HEK293T (cell line): ENCODE measurements at regions not wholly inside any gene's neighbourhood (a gene's known extent, or its start where the extent isn't known, plus 50 kb on each side); places are given as distances from the start of the nearest gene placed in this dataset.

Experiments
- CTCF ChIA-PET: fragments of 350-600 bp; formaldehyde crosslinking; extraction: SDS; loops from one replicate; lab custom pipeline; 2021; ENCODE audit warnings: antibody characterized with exemption, inconsistent platforms; lab: Yijun Ruan, JAX
- POLR2A ChIA-PET: fragments of 350-600 bp; formaldehyde crosslinking; extraction: SDS; loops from one replicate; lab custom pipeline; 2020; ENCODE audit warnings: antibody characterized with exemption, inconsistent platforms; lab: Yijun Ruan, JAX
- DNase-seq: peaks from one replicate; pipeline ENCODE4 v3.0.0; 2012; ENCODE audit warnings: mixed read lengths; ENCODE audit errors: extremely low spot score
- ARNT ChIP-seq: fragments of 450-650 bp; IDR thresholded peaks from 2 replicates; pipeline ENCODE4 v1.6.1; 2017; ENCODE audit warnings: mild to moderate bottlenecking
- BHLHE40 ChIP-seq: fragments of 450-650 bp; IDR thresholded peaks from 2 replicates; pipeline ENCODE4 v1.6.1; 2016; ENCODE audit warnings: mild to moderate bottlenecking, moderate library complexity, borderline replicate concordance
- CTBP1 ChIP-seq: fragments of 450-650 bp; IDR thresholded peaks from 2 replicates; pipeline ENCODE4 v1.6.1; 2016; ENCODE audit warnings: borderline replicate concordance
- ELF4 ChIP-seq: fragments of 450-650 bp; IDR thresholded peaks from 2 replicates; pipeline ENCODE4 v1.6.1; 2017; ENCODE audit warnings: antibody characterized with exemption
- FOXA1 ChIP-seq: fragments of 450-650 bp; IDR thresholded peaks from 2 replicates; pipeline ENCODE4 v1.6.1; 2016; ENCODE audit warnings: mild to moderate bottlenecking
- FOXK2 ChIP-seq: fragments of 450-650 bp; IDR thresholded peaks from 2 replicates; pipeline ENCODE4 v1.6.1; 2016; ENCODE audit warnings: mild to moderate bottlenecking
- FOXM1 ChIP-seq: fragments of 450-650 bp; IDR thresholded peaks from 2 replicates; pipeline ENCODE4 v1.6.1; 2017; ENCODE audit warnings: mild to moderate bottlenecking, borderline replicate concordance
- HDGF ChIP-seq: fragments of 450-650 bp; IDR thresholded peaks from 2 replicates; pipeline ENCODE4 v1.6.1; 2017; ENCODE audit warnings: antibody characterized with exemption, borderline replicate concordance
- L3MBTL2 ChIP-seq: fragments of 450-650 bp; conservative IDR thresholded peaks from 2 replicates; pipeline ENCODE4 v1.6.1; 2016; ENCODE audit warnings: mild to moderate bottlenecking
- LEF1 ChIP-seq: fragments of 450-650 bp; IDR thresholded peaks from 2 replicates; pipeline ENCODE4 v1.6.1; 2017; ENCODE audit warnings: mild to moderate bottlenecking, borderline replicate concordance
- NFRKB ChIP-seq: fragments of 450-650 bp; IDR thresholded peaks from 2 replicates; pipeline ENCODE4 v1.6.1; 2016; ENCODE audit warnings: mild to moderate bottlenecking, moderate library complexity
- SP1 ChIP-seq: fragments of 450-650 bp; IDR thresholded peaks from 2 replicates; pipeline ENCODE4 v1.6.1; 2017
- SUZ12 ChIP-seq: fragments of 450-650 bp; IDR thresholded peaks from 2 replicates; pipeline ENCODE4 v1.6.1; 2016; ENCODE audit warnings: mild to moderate bottlenecking
- TARDBP ChIP-seq: fragments of 450-650 bp; IDR thresholded peaks from 2 replicates; pipeline ENCODE4 v1.6.1; 2016
- ZNF384 ChIP-seq: fragments of 450-650 bp; IDR thresholded peaks from 2 replicates; pipeline ENCODE4 v1.6.1; 2016
- TF ChIP-seq, protein P1 (sequence below): fragments of 450-650 bp; IDR thresholded peaks from 2 replicates; pipeline ENCODE4 v1.6.1; 2016

DNA sequence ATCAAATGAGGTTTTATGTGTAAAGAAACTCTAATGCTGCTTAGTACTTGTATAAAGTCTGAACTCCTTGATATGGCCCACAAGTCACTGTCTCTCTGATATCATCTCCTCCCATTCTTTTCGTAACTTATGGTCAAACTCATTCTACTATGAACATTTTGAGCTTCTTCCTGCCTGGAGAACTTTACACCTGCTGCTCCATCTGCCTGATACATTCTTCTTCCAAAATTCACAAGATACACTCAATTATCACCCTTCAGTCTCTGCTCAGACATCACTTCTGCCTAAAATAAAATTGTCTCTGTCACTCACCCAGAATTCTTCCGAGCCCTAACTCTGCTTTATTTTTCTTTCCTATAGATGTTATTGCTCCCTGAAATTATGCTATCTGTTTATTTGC, 192.8 kb upstream of the LYPLAL1 start:
- CTCF ChIA-PET = no interaction called here
- POLR2A ChIA-PET = no interaction called here
- TF ChIP-seq SUZ12 (no peak), ARNT (no peak), HDGF (no peak), SP1 (no peak), BHLHE40 (no peak), FOXK2 (no peak), ELF4 (no peak), LEF1 (no peak), TARDBP (no peak), NFRKB (no peak), FOXA1 (no peak)
- no peak for DNase-seq

DNA sequence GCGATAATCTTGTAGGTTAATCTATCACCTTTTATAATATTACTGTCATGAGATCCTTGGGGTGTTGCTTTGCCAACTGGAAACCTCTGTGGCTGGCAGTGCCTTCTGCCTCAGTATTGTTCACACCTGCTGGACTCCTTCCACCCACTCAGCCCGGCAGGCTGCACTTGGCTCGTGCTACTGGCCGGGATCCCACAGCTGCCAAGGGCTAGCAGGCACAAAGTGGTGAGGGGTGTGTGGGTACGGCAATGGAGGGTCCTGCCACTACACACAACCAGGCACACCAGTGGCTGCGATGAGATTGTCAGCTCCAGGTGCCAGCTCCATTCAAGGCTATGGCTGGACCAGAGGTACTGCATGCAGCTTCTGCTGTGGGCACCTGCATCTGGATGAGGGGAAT, 191.2 kb upstream of the LYPLAL1 start:
- POLR2A ChIA-PET = no interaction called here
- TF ChIP-seq ARNT = no peak
- TF ChIP-seq, protein P1, sequence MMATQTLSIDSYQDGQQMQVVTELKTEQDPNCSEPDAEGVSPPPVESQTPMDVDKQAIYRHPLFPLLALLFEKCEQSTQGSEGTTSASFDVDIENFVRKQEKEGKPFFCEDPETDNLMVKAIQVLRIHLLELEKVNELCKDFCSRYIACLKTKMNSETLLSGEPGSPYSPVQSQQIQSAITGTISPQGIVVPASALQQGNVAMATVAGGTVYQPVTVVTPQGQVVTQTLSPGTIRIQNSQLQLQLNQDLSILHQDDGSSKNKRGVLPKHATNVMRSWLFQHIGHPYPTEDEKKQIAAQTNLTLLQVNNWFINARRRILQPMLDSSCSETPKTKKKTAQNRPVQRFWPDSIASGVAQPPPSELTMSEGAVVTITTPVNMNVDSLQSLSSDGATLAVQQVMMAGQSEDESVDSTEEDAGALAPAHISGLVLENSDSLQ = no peak
- TF ChIP-seq ZNF384 = no peak
- no peak for TF ChIP-seq SP1
- CTCF ChIA-PET = no interaction called here
- no peak for DNase-seq

DNA sequence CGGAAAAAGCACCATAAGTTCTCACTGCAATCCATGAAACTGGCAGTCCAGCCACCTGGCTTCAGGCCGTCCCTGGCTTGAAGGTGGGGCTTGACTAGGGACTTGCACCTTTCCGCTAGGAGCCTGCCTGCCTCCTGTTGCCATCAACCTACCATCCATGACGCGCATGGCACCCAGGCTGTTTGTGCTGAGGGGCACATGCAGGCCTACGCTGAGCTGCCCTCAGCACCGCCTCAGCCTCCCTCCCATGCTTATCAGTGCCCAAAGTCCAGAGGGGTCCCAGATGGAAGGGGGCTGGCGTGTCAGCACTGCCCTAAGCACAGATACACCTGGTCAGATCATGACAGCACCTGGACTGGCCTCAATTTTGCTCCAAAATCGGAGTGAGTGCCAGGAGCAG, 190.2 kb upstream of the LYPLAL1 start:
- CTCF ChIA-PET = interaction anchor here (0.6 kb wide), 1 partner anchor 200 kb away, joined by 3 read pairs; no protein-coding TSS in a partner anchor

DNA sequence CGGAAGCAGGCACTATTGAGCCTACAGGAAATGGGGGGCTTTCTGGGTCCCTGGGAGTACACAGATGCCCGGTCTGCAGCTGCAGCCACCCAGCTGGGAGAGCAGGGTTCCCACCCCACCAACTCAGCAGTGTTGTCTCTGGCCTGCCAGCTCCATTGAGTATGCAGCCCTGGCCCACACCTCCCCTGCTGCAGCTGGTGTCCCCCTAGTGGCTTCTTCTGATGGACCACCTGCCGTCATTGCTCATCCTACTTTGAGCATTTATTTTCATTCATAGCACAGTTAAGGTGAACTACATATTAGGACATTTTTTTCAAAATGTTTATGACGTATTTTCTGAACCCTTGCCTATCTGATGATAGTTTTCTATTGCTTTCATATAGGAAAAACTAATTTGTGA, 189.8 kb upstream of the LYPLAL1 start:
- CTCF ChIA-PET = no interaction called here
- DNase-seq = peak; percentile 8
- TF ChIP-seq CTBP1 = no peak
- no peak for TF ChIP-seq HDGF
- TF ChIP-seq, protein P1 = no peak
- no peak for TF ChIP-seq BHLHE40
- TF ChIP-seq FOXM1 = no peak
- TF ChIP-seq ELF4 = no peak
- no peak for TF ChIP-seq L3MBTL2
- no peak for TF ChIP-seq LEF1
- no peak for TF ChIP-seq SUZ12
- TF ChIP-seq SP1 = no peak
- TF ChIP-seq FOXK2 = no peak
- TF ChIP-seq ARNT = no peak
- no peak for TF ChIP-seq NFRKB
- no peak for TF ChIP-seq ZNF384
- no peak for TF ChIP-seq TARDBP
- POLR2A ChIA-PET = no interaction called here

More for the DNA sequence above, 190.2 kb upstream of the LYPLAL1 start:
- POLR2A ChIA-PET = no interaction called here
- DNase-seq = no peak
- TF ChIP-seq CTBP1 (no peak), SUZ12 (no peak), SP1 (no peak), ELF4 (no peak), L3MBTL2 (no peak)

DNA sequence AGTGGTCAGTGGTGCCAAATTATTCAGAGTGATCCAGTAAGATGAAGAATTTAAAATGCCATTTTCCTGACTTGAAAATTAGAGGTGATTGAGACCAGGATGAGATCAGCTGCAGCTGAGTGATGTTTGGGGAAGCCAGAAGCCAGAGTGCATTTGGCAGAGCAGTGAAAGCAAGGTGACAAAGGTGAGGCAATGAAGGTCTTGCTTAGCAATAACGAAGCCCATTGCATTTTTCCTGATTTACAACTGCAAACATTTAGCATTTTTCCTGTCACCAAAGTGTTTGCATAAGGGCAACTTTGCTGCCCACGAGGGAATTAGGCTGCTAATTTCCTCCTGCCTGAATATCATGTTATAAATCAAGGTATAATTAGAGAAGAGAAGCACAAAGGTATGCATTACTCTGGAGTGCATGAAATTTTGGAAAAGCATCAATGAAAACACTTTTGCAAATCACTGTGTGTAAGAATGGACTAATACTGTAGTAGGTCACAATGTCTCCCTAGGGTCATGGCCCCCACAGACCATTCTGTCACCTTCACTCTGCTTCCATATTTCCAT, 188.2 kb upstream of the LYPLAL1 start:
- no peak for DNase-seq

DNA sequence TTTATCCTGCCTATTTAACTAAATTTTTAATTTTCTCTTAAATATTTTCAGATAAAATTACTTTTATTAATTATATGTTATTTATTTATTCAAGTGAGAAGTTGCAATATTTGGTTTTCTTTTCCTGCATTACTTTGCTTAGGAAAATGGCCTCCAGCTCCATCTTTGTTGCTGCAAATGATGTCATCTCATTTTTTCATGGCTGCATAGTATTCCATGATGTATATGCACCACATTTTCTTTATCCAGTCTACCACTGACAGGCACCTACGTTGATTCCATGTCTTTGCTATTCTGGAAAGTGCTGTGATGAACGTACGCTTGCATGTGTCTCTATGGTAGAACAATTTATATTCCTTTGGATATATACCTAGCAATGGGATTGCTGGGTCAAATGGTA, 186.9 kb upstream of the LYPLAL1 start:
- POLR2A ChIA-PET = no interaction called here
- no peak for DNase-seq
- TF ChIP-seq LEF1 (no peak), ZNF384 (no peak), CTBP1 (no peak), FOXA1 (no peak), HDGF (no peak)
- CTCF ChIA-PET = no interaction called here

More for the DNA sequence above, 188.2 kb upstream of the LYPLAL1 start:
- TF ChIP-seq BHLHE40 (no peak), FOXM1 (no peak), HDGF (no peak)
- CTCF ChIA-PET = no interaction called here
- POLR2A ChIA-PET = no interaction called here

DNA sequence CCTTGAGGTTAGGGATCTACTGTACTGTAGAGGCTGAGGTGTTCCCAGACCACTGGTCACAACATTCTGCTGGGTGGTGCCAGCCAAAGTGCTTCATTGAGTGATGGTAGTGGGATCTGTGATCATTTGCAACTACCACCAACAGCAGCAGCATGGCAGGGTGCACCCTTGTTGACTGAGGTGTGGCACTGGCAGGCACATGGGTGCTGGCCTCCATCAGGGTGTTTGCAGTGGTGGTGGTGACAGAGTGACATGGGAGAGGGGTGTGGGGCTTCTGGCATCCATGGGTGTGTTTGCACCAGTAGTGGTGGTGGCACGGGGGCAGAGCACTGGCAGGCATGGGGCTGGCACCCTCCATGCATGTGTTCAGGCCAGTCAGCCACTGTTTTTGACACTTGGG, 183.7 kb upstream of the LYPLAL1 start:
- DNase-seq = no peak
- ChIA-PET POLR2A (no interaction called here), CTCF (no interaction called here)
- TF ChIP-seq, protein P1 = no peak
- no peak for TF ChIP-seq ELF4
- TF ChIP-seq SP1 = no peak
- TF ChIP-seq L3MBTL2 = no peak
- TF ChIP-seq ARNT = no peak
- TF ChIP-seq FOXK2 = no peak
- TF ChIP-seq NFRKB = no peak
- no peak for TF ChIP-seq SUZ12
- no peak for TF ChIP-seq FOXA1
- TF ChIP-seq CTBP1 = no peak
- no peak for TF ChIP-seq BHLHE40
- no peak for TF ChIP-seq HDGF
- TF ChIP-seq FOXM1 = no peak
- TF ChIP-seq ZNF384 = no peak
- TF ChIP-seq TARDBP = no peak
- TF ChIP-seq LEF1 = no peak
